ENCODE measurements at regions not wholly inside any gene's neighbourhood (a gene's known extent, or its start where the extent isn't known, plus 50 kb on each side); places are given as distances from the start of the nearest gene placed in this dataset.

DNA sequence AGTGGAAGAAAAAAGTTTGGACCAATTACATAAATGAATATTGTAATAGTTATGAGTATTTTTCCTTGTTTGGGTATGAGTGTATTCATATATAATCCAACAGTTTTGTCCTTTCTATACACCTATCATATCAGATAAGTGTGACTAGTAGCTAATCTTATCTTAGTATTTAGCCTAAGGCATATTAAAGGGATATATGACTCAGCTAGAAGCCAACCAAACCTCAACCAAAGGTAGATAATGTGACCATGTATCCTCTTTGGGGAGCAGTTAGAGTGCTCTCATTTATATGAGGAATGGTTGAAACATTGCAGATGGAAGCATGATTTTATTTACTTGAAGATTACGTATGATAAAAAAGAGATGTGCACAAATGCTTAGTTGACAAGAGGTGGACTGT lies 370.0 kb upstream of the CTNND2 start:
- TF ChIP-seq TOX (CRISPR knock-in tag; IDR thresholded peaks at IDR 0.05; ENCODE audit: borderline replicate concordance) (no peak), ESRRG (CRISPR knock-in tag; IDR thresholded peaks at IDR 0.05) (no peak), ZC3H10 (CRISPR knock-in tag; IDR thresholded peaks at IDR 0.05) (no peak), BACH2 (CRISPR knock-in tag; IDR thresholded peaks at IDR 0.05; ENCODE audit: borderline replicate concordance) (no peak), ZFP30 (CRISPR knock-in tag; IDR thresholded peaks at IDR 0.05) (no peak), RARB (CRISPR knock-in tag; IDR thresholded peaks at IDR 0.05) (no peak), PPARA (CRISPR knock-in tag; IDR thresholded peaks at IDR 0.05; ENCODE audit: borderline replicate concordance) (no peak), ISL1 (CRISPR knock-in tag; IDR thresholded peaks at IDR 0.05) (no peak)
- TF ChIP-seq, protein P1, sequence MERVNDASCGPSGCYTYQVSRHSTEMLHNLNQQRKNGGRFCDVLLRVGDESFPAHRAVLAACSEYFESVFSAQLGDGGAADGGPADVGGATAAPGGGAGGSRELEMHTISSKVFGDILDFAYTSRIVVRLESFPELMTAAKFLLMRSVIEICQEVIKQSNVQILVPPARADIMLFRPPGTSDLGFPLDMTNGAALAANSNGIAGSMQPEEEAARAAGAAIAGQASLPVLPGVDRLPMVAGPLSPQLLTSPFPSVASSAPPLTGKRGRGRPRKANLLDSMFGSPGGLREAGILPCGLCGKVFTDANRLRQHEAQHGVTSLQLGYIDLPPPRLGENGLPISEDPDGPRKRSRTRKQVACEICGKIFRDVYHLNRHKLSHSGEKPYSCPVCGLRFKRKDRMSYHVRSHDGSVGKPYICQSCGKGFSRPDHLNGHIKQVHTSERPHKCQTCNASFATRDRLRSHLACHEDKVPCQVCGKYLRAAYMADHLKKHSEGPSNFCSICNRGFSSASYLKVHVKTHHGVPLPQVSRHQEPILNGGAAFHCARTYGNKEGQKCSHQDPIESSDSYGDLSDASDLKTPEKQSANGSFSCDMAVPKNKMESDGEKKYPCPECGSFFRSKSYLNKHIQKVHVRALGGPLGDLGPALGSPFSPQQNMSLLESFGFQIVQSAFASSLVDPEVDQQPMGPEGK (CRISPR knock-in tag; IDR thresholded peaks at IDR 0.05; ENCODE audit: borderline replicate concordance) = no peak
- TF ChIP-seq, protein P2, sequence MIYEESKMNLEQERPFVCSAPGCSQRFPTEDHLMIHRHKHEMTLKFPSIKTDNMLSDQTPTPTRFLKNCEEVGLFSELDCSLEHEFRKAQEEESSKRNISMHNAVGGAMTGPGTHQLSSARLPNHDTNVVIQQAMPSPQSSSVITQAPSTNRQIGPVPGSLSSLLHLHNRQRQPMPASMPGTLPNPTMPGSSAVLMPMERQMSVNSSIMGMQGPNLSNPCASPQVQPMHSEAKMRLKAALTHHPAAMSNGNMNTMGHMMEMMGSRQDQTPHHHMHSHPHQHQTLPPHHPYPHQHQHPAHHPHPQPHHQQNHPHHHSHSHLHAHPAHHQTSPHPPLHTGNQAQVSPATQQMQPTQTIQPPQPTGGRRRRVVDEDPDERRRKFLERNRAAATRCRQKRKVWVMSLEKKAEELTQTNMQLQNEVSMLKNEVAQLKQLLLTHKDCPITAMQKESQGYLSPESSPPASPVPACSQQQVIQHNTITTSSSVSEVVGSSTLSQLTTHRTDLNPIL (CRISPR knock-in tag; IDR thresholded peaks at IDR 0.05; ENCODE audit: low read depth) = no peak
- TF ChIP-seq, protein P3, sequence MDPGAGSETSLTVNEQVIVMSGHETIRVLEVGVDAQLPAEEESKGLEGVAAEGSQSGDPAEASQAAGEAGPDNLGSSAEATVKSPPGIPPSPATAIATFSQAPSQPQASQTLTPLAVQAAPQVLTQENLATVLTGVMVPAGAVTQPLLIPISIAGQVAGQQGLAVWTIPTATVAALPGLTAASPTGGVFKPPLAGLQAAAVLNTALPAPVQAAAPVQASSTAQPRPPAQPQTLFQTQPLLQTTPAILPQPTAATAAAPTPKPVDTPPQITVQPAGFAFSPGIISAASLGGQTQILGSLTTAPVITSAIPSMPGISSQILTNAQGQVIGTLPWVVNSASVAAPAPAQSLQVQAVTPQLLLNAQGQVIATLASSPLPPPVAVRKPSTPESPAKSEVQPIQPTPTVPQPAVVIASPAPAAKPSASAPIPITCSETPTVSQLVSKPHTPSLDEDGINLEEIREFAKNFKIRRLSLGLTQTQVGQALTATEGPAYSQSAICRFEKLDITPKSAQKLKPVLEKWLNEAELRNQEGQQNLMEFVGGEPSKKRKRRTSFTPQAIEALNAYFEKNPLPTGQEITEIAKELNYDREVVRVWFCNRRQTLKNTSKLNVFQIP (CRISPR knock-in tag; IDR thresholded peaks at IDR 0.05; ENCODE audit: borderline replicate concordance, low read depth) = no peak
- ATAC-seq = no peak

DNA sequence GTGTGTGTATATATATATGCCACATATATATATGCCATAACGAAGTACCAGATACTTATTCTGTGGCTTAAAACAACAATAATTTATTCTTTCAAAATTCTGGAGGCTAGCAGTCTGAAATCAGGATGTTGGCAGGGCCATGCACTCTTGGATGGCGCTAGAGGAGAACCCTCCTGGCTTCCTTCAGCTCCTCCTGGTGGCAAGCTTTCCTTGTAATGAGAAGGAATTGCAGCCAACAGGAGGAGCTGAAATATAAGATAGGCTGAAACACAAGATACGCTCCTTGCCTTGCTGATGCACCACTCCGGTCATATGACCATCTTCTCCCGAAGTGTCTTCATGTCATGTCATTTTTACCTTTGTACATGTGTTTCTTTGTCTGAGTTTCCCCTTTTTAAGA lies 368.1 kb upstream of the CTNND2 start:
- TF ChIP-seq ZFP3 (CRISPR knock-in tag; IDR thresholded peaks at IDR 0.05) (no peak), ARNTL (CRISPR knock-in tag; IDR thresholded peaks at IDR 0.05; ENCODE audit: borderline replicate concordance, low read depth) (no peak), ZNF70 (CRISPR knock-in tag; IDR thresholded peaks at IDR 0.05) (no peak), ZNF565 (CRISPR knock-in tag; conservative IDR thresholded peaks at IDR 0.05; ENCODE audit: low read depth) (no peak), TOX (CRISPR knock-in tag; IDR thresholded peaks at IDR 0.05; ENCODE audit: borderline replicate concordance) (no peak)
- TF ChIP-seq, protein P4, sequence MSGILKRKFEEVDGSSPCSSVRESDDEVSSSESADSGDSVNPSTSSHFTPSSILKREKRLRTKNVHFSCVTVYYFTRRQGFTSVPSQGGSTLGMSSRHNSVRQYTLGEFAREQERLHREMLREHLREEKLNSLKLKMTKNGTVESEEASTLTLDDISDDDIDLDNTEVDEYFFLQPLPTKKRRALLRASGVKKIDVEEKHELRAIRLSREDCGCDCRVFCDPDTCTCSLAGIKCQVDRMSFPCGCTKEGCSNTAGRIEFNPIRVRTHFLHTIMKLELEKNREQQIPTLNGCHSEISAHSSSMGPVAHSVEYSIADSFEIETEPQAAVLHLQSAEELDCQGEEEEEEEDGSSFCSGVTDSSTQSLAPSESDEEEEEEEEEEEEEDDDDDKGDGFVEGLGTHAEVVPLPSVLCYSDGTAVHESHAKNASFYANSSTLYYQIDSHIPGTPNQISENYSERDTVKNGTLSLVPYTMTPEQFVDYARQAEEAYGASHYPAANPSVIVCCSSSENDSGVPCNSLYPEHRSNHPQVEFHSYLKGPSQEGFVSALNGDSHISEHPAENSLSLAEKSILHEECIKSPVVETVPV (CRISPR knock-in tag; IDR thresholded peaks at IDR 0.05) = no peak
- TF ChIP-seq, protein P2 (CRISPR knock-in tag; IDR thresholded peaks at IDR 0.05; ENCODE audit: low read depth) = no peak
- ATAC-seq = no peak

DNA sequence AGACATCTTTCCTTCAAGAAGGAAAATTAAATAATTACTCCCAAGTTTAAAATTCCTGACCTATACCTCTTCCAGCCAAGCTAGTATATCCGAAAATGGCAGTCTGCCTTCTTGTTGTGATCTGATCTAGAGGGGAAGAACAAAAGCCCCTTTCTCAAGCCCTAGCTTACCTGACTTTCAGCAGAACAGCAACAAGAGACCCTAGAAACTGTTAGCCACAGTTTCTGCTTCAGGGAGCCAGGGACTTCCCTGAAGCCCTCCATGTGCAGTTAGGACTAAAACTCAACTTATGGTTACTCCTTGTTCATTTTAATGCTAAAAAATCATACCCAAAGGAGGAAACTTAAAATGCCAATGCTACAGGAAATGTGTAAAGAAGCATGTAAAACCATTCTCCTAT lies 366.7 kb upstream of the CTNND2 start:
- ATAC-seq = no peak

More for the DNA sequence above, 366.7 kb upstream of the CTNND2 start:
- TF ChIP-seq BACH2 (CRISPR knock-in tag; IDR thresholded peaks at IDR 0.05; ENCODE audit: borderline replicate concordance) (no peak), ISL1 (CRISPR knock-in tag; IDR thresholded peaks at IDR 0.05) (no peak), ZC3H10 (CRISPR knock-in tag; IDR thresholded peaks at IDR 0.05) (no peak), CSDC2 (CRISPR knock-in tag; IDR thresholded peaks at IDR 0.05) (no peak), SNAI2 (CRISPR knock-in tag; IDR thresholded peaks at IDR 0.05) (no peak), ZFP3 (CRISPR knock-in tag; IDR thresholded peaks at IDR 0.05) (no peak), ZNF70 (CRISPR knock-in tag; IDR thresholded peaks at IDR 0.05) (no peak), ZFP30 (CRISPR knock-in tag; IDR thresholded peaks at IDR 0.05) (no peak), PPARA (CRISPR knock-in tag; IDR thresholded peaks at IDR 0.05; ENCODE audit: borderline replicate concordance) (no peak), OSR1 (CRISPR knock-in tag; IDR thresholded peaks at IDR 0.05) (no peak), GLIS3 (CRISPR knock-in tag; IDR thresholded peaks at IDR 0.05) (no peak)
- TF ChIP-seq, protein P3 (CRISPR knock-in tag; IDR thresholded peaks at IDR 0.05; ENCODE audit: borderline replicate concordance, low read depth) = no peak
- TF ChIP-seq, protein P2 (CRISPR knock-in tag; IDR thresholded peaks at IDR 0.05; ENCODE audit: low read depth) = no peak
- TF ChIP-seq, protein P5, sequence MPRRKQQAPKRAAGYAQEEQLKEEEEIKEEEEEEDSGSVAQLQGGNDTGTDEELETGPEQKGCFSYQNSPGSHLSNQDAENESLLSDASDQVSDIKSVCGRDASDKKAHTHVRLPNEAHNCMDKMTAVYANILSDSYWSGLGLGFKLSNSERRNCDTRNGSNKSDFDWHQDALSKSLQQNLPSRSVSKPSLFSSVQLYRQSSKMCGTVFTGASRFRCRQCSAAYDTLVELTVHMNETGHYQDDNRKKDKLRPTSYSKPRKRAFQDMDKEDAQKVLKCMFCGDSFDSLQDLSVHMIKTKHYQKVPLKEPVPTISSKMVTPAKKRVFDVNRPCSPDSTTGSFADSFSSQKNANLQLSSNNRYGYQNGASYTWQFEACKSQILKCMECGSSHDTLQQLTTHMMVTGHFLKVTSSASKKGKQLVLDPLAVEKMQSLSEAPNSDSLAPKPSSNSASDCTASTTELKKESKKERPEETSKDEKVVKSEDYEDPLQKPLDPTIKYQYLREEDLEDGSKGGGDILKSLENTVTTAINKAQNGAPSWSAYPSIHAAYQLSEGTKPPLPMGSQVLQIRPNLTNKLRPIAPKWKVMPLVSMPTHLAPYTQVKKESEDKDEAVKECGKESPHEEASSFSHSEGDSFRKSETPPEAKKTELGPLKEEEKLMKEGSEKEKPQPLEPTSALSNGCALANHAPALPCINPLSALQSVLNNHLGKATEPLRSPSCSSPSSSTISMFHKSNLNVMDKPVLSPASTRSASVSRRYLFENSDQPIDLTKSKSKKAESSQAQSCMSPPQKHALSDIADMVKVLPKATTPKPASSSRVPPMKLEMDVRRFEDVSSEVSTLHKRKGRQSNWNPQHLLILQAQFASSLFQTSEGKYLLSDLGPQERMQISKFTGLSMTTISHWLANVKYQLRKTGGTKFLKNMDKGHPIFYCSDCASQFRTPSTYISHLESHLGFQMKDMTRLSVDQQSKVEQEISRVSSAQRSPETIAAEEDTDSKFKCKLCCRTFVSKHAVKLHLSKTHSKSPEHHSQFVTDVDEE (CRISPR knock-in tag; IDR thresholded peaks at IDR 0.05) = no peak

Measured in SK-N-SH treated with all-trans-retinoic acid at 6 μM for 48 hours (cell line).